GM21423 (cell line): ENCODE measurements at regions not wholly inside any gene's neighbourhood (a gene's known extent, or its start where the extent isn't known, plus 50 kb on each side); places are given as distances from the start of the nearest gene placed in this dataset.
"Not testable (repeated sequence)": the region's sequence is repeated elsewhere in the genome, so short reads cannot be mapped to it uniquely, and the experiment has no call there.

Source experiments
- ATAC-seq: cut with Tn5 transposase; IDR thresholded peaks from one replicate; pipeline ENCODE4 v1.9.1; 2021; ENCODE audit warnings: mild to moderate bottlenecking, moderate library complexity; ENCODE audit not compliant: unreplicated experiment

DNA sequence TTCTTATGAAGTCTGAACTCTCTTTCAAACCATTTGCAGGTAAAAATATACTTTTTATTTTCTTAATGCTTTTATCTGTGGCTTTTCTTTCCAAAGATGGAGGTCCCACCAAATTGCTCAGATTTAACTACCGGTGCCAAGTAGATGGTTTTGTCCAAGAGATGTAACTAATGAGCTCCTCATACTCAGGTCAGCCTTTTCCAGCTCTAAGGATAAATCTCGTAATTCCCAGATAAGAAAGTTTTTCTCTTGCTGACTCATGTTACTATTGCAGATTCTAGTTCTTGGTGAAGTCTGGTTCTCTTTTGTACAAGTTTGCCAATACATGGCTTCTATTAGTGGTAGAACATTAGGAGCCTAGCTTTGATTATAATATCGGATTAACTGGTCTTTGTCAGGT lies 550.8 kb upstream of the ZNF804A start:
- no peak for ATAC-seq

DNA sequence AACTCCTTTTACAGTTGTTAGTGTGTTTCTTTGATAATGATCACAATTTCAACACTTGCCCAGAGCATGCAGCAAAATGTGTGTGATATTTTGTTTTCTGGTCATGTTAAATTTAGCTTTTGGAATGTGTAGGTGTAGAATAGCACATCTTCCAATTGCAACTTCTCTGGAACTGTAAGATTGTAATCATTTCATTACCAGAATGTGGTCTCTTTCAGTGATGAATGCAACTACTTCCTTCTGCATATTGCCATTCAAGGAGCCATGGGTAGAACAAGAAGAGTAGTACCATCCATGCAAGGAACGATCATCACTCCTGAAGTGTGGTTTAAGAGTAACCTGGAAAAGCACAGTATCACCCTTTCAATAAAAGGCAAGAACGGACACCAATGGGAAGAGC lies 548.8 kb upstream of the ZNF804A start:
- ATAC-seq, result no peak

DNA sequence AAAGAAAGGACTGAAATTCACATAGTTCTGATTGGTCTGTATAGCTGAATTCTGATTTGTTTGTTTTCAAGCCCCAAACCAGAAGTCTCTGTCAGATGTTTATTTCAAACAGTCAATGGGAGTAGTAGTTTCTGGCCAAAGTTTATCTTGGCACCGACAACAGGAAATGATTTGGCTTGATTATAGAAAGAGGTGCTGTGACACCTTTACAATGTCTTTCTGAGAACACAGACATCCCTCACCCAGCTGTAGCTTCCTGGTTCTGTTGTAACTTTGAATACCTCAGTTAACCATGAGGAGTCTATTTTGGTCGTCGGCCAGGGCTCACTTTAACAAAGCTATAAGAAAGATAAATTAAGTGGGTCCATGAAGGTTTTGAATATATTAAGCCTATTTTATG lies 545.0 kb upstream of the ZNF804A start:
- ATAC-seq, result no peak

DNA sequence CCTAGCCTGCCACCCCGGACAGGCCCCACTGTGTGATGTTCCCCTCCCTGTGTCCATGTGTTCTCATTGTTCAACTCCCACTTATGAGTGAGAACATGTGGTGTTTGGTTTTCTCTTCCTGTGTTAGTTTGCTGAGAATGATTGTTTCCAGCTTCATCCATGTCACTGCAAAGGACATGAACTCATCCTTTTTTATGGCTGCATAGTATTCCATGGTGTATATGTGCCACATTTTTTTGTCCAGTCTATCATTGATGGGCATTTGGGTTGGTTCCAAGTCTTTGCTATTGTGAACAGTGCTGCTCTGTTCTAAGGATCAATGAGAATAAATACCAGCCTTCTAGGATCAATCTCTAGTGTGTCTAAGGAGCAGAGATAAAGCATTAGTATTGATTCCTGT lies 543.9 kb upstream of the ZNF804A start:
- ATAC-seq, result not testable (repeated sequence)

DNA sequence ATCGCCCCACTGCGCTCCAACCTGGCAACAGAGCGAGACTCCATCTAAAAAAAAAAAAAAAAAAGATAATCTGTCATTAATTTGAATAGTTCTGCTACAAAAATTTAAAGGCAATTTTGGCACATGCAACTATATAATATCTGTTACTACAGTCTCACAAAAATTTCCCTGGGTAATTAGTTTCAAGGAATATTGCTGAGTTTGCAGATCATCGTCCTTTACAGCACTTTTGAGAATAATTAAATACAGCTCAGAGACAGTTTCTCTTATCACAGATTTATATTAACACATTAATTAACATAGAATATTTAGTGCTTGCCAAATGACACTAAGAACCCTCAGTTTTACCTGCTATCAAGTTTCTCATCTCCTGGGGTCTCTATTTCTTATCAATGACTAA lies 540.4 kb upstream of the ZNF804A start:
- ATAC-seq, result no peak

DNA sequence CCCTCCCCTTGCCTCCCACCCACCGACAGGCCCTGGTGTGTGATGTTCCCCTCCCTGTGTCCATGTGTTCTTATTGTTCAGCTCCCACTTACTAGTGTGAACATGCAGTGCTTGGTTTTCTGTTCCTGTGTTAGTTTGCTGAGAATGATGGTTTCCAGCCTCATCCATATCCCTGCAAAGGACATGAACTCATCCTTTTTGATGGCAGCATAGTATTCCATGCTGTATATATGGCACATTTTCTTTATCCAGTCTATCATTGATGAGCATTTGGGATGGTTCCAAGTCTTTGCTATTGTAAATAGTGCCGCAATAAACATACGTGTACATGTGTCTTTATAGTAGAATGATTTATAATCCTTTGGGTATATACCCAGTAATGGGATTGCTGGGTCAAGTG lies 538.1 kb upstream of the ZNF804A start:
- not testable (repeated sequence) for ATAC-seq

DNA sequence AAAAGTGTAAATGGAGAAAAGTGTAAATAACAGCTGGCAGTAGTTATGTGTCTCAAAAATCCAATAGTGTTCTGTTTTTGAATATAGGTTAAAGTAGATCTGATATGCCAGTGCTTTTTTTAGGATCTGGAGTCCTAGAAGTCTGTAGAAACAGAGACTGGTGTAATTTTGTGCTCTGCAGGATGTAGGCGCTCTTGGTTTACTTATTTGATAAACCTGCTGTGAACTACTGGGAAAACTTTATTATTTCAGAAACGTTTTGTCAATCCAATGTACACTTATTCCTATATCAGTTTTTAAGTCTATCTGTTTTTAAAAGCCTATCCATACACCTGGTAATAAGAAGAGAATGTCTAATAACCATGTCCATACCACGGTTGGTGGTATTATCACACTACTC lies 530.8 kb upstream of the ZNF804A start:
- no peak for ATAC-seq

DNA sequence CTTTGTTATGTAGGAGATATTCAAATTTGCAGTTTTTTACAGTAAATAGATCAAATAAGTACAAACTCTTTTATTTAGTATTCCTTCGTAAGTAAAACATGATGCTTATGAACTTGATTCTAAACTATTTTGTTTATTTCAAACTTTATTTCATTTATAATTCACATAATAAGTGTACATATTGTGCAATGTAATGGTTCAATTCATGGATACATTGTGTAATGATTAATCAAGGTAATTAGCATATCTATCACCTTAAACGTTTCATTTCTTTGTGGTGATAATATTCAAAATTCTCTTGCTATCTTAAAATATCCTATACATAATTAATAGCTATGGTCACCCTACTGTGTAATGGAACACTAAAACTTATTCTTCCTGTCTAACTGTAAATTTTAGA lies 525.9 kb upstream of the ZNF804A start:
- no peak for ATAC-seq

DNA sequence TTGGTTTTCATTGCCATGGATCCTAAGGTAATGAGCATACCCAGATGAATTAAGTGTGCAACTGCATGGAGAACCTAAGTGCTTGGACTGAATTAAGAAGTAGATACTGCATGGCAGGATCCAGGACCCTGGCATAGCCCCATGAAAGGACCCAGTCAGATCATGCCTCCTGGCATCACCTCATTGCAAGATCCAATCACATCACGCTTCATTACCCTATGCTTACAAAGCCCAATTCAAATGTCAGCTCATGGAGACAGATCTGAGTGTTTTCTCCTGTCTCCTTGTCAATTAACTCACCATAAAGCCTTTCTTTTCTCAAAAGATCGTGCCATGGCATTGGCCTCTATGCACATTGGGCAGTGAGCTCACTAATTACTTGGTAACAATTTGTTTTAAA lies 519.8 kb upstream of the ZNF804A start:
- no peak for ATAC-seq

DNA sequence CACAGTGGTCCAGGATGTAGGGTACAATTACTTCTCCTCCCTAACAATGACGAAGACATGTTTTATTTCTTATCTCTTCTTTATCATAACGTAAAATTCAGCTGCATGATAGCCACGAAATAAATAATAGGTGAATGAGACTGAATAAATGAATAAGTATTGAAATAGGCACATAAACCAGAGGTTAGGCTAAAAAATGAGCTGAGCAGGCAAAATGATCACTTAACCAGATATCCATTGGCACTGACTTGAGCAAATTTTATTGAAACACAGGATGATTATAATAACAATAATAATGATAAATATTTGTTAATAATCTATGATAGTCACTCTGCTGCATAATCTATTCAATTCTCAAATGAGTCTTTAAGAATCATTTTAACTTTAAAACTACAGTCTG lies 506.9 kb upstream of the ZNF804A start:
- ATAC-seq, result no peak

DNA sequence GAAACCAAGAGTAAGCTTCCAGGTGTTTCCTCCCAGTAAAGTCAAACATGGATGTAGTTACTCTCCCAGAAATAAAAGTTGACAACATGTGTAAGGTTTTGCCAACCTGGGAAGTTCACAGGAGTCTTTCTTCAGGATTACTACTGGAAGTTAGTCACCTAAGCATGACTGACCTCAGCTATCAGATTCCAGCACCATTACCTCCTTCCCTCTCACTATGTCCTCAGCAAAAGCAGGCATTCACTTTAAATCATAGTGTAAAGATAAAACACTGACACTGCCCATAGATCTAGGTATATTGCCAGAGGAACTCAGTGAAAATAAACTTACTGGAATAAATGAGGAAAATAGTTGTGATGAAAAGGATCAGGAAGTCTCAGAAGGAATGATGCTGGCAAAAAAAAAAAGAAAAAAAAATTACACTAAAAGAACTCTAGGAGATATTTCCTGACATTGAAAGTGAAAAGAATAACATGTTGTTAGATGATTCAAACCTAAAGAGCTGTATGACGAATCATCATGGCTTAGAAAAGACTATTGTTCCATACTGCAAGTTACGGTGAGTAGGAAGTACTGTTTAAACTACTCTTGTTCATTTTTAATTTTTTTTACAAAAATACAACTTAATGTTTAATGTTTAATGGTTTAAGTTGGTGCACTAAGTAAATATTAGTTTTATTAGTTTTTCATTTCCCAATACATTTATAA lies 484.5 kb upstream of the ZNF804A start:
- ATAC-seq, result no peak

DNA sequence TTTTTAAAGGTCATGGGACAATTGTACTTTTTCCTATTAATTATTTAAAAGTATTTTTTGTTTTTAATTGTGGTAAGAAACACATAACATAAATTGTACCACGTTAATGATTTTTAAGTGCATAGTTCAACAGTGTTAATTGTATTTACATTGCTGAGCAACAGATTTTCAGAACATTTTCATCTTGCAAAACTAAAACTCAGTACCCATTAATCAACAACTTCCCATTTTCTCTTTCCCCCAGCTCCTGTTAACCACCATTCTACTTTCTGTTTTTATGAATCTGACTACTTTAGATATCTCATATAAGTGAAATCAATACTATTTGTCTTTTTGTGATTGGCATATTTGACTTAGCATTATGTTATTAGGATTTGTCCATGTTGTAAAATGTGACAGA lies 483.9 kb upstream of the ZNF804A start:
- ATAC-seq, result no peak

DNA sequence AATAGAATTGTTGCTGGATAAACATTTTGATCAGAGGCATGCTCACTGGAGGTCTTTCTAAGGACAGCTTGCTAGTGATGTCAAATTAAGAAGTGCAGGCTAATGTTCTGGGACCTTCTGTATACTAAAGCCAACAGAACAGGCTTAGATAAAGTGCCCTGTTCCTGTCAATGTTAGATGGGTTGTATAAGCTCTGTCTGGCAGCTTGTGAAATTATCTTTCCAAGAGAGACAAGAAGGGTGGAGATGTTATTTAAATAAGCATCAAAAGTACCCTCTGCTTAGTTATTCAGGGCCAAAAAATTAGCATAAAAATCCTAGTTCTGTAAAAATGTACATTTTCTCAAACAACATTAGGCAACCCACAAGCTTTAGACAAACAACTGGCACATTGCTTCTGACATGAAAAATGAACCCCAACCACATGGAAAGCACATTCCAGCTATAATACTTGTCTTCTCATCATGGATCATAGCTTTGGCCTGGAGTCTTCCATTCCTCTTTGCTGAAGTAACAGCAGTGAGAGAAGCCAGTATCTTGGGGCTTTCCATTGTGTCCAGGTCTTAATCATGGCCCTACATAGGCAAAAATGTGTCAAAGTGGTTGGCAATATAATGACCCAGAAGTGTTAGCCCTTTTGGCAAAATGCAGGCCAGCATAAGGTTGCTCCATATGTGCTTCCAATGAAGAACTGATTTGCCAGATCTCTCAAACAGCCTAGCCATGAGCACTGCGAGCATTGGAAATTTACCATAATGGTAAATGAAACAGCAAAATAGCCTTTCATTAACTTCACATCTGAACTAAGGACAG lies 478.1 kb upstream of the ZNF804A start:
- no peak for ATAC-seq

DNA sequence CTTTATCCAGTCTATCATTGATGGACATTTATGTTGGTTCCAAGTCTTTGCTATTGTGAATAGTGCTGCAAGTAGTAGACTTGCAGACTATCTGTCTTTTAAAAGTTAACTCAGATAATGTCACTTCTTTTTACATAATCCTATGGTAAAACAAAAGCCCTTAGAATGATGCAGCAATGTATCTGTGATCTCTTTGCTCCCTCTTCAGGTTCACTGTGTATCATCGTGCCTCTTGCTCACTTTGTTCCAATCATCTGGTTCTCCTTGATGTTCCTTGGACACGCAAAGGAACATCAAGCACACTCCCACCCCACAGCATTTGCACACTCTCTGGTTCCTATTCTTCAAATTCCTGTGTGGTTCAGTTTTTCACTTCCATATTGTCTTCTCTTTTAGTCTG lies 472.5 kb upstream of the ZNF804A start:
- ATAC-seq, result no peak

DNA sequence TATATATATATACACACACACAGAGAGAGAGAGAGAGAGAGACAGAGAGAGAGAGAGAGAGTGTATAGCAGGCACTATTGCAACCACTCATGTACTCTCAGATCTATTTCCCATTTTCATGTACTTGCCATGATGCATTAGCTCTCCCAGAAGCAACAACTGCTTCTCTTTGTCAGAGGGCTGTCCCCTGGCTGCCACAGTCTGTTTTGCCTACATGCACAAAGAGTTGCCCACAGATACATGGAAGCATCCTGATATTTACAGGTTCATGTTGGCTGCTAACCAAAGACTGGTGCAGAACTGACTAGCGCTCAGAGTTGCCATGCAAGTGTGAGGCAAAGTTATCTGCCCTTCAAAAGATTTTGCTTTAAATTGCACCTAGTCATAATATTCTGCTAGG lies 469.3 kb upstream of the ZNF804A start:
- no peak for ATAC-seq

DNA sequence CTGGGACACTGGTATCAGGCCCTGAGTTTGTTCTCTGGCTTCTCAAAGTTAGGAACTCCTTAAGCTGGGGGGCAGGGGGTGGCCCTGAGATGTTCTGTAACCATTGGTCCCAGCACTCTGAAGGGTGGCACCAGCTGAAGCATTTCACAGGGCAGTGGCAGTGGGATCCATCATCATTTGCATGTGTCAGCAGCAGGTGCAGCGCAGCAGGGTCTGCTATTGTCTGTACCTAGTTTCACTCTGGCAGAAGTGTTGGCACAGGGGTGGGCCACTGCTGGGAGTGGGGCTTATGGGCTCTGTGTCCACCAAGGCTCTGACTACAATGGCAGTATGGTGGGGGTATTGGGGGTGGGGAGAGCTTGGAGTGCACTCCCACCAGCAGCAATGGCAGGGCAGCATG lies 460.4 kb upstream of the ZNF804A start:
- ATAC-seq, result no peak

DNA sequence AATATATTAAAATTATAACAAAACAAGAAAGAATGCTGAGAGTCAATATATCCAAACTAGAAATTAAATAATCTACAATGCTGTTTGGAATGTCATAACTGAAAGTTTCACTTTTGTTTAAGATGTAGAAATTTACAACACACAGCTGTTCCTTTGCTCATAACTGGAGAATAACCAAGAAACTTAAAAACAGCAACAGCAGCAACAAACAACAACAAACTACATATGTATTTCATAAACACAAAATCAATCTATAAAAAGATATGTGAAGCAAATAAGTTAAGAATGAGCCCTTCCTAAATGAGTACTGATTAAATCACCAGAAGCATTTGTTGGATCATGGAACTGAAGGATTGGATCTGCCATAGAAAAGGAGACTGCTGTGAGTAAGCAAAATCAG lies 456.5 kb upstream of the ZNF804A start:
- no peak for ATAC-seq

DNA sequence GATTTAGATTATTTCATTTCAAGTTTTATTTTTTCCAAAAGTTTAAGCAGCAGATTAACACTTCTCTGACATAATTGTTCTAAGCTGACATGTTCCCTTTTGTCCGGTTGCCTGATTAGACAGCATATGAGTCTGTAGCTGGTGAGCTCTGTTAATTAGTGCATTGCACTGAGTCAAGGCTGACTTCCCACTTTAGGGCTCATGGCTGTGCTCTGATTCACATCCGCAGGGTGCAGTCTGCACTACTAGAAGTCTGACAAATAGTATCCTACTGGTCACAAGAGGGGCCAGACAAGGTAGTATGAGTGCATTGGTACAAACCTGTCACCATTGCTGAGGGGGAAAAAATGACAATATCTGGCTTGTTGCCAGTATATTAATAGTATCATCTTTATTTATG lies 443.9 kb upstream of the ZNF804A start:
- no peak for ATAC-seq

DNA sequence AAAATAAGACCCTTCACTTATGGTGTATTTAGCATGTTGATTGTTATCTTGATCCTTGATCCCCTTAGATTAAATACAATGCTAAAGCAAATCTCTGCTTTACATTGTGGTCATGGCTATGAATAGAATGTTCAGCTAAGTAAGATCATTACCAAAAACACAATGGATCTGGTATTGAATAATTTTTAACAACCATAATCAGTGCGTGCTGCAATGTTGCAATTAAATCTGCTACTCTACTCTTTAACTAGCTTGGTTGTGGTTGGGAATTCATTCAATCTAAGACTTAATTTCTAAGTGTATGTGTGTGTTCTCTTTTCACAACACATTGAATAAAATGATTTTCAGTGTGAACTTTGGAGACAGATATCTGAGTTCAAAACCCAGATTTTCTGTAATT lies 442.5 kb upstream of the ZNF804A start:
- ATAC-seq, result no peak

DNA sequence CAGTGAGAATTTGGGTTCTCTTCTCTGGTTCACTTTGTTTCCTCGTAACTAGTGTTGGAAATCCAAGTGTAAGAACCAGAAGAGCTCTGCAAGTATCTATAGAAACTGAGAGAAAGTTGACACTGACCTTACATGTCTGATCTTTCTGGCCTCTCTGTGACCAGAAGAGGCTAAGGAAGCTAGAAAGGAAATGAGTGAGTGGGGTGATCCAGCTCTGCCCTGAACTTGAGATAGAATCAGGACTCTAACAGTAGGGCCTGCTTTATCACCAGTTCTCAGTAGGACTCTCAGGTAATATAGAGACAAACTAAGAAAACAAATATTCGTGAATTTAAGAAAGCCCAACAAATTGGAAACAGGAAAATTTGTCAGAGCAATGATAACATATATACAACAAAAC lies 441.2 kb upstream of the ZNF804A start:
- ATAC-seq, result no peak

DNA sequence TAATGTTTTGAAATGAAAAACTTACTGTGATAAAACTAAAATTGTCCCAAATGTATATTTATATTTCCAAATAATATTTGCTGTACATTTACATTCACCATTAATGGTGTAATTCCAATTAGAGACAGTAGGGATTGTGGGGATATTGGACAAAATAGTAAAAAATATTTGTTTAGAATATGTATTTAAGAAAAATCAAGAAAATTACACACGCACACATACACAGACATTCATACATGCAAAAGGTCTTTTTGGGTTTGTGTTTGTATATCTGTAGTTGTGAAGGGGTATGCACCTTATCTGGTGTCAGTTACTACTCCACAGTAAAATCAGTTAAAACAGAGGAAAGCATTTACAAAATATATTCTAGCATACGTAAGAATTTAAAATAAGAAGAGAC lies 435.9 kb upstream of the ZNF804A start:
- ATAC-seq, result no peak

DNA sequence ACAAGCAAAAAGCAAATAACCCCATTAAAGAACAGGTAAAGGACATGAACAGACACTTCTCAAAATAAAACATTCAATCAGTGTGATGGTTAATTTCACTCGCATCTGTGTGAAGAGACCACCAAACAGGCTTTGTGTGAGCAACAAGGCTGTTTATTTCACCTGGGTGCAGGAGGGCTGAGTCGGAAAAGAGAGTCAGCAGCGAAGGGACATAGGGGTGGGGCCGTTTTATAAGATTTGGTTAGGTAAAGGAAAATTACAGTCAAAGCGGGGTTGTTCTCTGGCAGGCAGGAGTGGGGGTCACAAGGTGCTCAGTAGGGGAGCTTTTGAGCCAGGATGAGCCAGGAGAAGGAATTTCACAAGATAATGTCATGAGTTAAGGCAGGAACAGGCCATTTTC lies 429.5 kb upstream of the ZNF804A start:
- ATAC-seq, result not testable (repeated sequence)

DNA sequence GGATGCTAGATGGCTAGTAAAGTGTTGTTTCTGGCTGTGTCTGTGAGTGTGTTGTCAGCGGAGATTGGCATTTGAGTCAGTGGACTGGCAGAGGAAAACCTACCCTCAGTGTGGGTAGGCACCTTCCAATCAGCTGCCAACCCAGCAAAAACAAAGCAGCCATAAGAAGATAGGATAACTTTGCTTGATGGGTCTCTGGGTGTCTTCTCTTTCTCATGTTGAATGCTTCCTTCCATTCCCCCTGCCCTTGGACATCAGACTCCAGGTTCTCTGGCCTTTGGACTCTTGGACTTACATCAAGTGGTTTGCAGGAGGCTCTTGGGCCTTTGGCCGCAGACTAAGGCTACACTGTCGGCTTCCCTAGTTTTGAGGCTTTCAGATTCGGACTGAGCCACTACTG lies 429.0 kb upstream of the ZNF804A start:
- no peak for ATAC-seq
